CD14-positive monocyte (primary cell): ENCODE measurements at regions not wholly inside any gene's neighbourhood (a gene's known extent, or its start where the extent isn't known, plus 50 kb on each side); places are given as distances from the start of the nearest gene placed in this dataset.

Source experiments
- DNase-seq, 3 donors: peaks; one replicate each; pipeline ENCODE4 v3.0.0-alpha.2; 2011 to 2022
- H2AFZ ChIP-seq: 2 replicates; pipeline ENCODE4 v1.6.0; 2012; ENCODE audit warnings: mild to moderate bottlenecking, low read depth, low read length, inconsistent platforms; ENCODE audit not compliant: insufficient read depth, poor library complexity, severe bottlenecking
- H3K27ac ChIP-seq, 2 donors: 1 replicate in 1 of 2; 2 replicates in 1 of 2; pipeline ENCODE4 v1.5.1; 2012 to 2013; ENCODE audit warnings: low read length in 2 of 2, control low read depth in 1 of 2, inconsistent platforms in 1 of 2, low read depth in 1 of 2, mild to moderate bottlenecking in 1 of 2
- H3K27me3 ChIP-seq, 2 donors: one replicate each; pipeline versions ENCODE4 v1.6.0 to v1.6.1; 2011 to 2013; ENCODE audit warnings: low read length in 2 of 2; ENCODE audit not compliant: control insufficient read depth in 2 of 2, insufficient read depth in 2 of 2
- H3K36me3 ChIP-seq, 2 donors: replicated peaks in 1 of 2; 1 replicate in 1 of 2; 2 replicates in 1 of 2; pipeline versions ENCODE4 v1.5.1 to v1.6.1; 2012 to 2013; ENCODE audit warnings: low read length in 2 of 2, control low read depth in 1 of 2, inconsistent platforms in 1 of 2, mild to moderate bottlenecking in 1 of 2; ENCODE audit not compliant: insufficient read depth in 2 of 2, control insufficient read depth in 1 of 2
- H3K4me1 ChIP-seq, 2 donors: 1 replicate in 1 of 2; 2 replicates in 1 of 2; pipeline versions ENCODE4 v1.5.1 to v1.6.1; 2012 to 2013; ENCODE audit warnings: low read length in 2 of 2, control low read depth in 1 of 2, inconsistent platforms in 1 of 2, mild to moderate bottlenecking in 1 of 2, moderate library complexity in 1 of 2; ENCODE audit not compliant: insufficient read depth in 2 of 2, control insufficient read depth in 1 of 2
- H3K4me2 ChIP-seq: replicated peaks from 2 replicates; pipeline ENCODE3; 2012; ENCODE audit warnings: low read length, moderate library complexity, mild to moderate bottlenecking; ENCODE audit not compliant: poor library complexity, severe bottlenecking; ENCODE audit errors: extremely low read depth
- H3K4me3 ChIP-seq, 3 experiments: fragments of 200-600 bp in 1 of 3; sonication (generic) in 1 of 3; replicated peaks in 1 of 3; 1 replicate in 2 of 3; 2 replicates in 1 of 3; pipeline ENCODE4 v1.5.1; 2011 to 2013; ENCODE audit warnings: low read length in 3 of 3, mild to moderate bottlenecking in 3 of 3, control low read depth in 2 of 3, low read depth in 2 of 3, inconsistent platforms in 1 of 3, moderate library complexity in 1 of 3
- H3K79me2 ChIP-seq: 2 replicates; pipeline ENCODE4 v1.6.0; 2012; ENCODE audit warnings: mild to moderate bottlenecking, control low read depth, inconsistent platforms, low read length, moderate library complexity; ENCODE audit not compliant: insufficient read depth
- H3K9ac ChIP-seq: 2 replicates; pipeline ENCODE4 v1.6.0; 2017; ENCODE audit warnings: low read length, mild to moderate bottlenecking; ENCODE audit not compliant: insufficient read depth, poor library complexity, severe bottlenecking
- H3K9me3 ChIP-seq, 2 donors: replicated peaks in 1 of 2; 1 replicate in 1 of 2; 2 replicates in 1 of 2; pipeline versions ENCODE4 v1.5.1 to v1.6.1; 2012 to 2013; ENCODE audit warnings: low read length in 2 of 2, control low read depth in 1 of 2; ENCODE audit not compliant: control insufficient read depth in 1 of 2, insufficient read depth in 1 of 2
- H4K20me1 ChIP-seq: 2 replicates; pipeline ENCODE4 v1.6.0; 2012; ENCODE audit warnings: mild to moderate bottlenecking, low read length, control low read depth, moderate library complexity; ENCODE audit not compliant: insufficient read depth
- H3K27ac Mint-ChIP-seq, 7 donors: one replicate each; pipeline ENCODE4 v1.8.0; 2020; ENCODE audit warnings: mild to moderate bottlenecking in 7 of 7, mixed read lengths in 7 of 7, moderate library complexity in 6 of 7, inconsistent platforms in 2 of 7
- H3K27me3 Mint-ChIP-seq, 3 donors: one replicate each; pipeline ENCODE4 v1.8.0; 2021 to 2022; ENCODE audit warnings: low read depth in 3 of 3, mild to moderate bottlenecking in 3 of 3, mixed read lengths in 3 of 3, moderate library complexity in 3 of 3, inconsistent platforms in 1 of 3
- H3K36me3 Mint-ChIP-seq, 2 donors: one replicate each; pipeline ENCODE4 v1.8.0; 2020; ENCODE audit warnings: mixed read lengths in 2 of 2, inconsistent platforms in 1 of 2, mild to moderate bottlenecking in 1 of 2
- H3K4me1 Mint-ChIP-seq: one replicate; pipeline ENCODE4 v1.8.0; 2020; ENCODE audit warnings: mild to moderate bottlenecking, mixed read lengths
- H3K4me3 Mint-ChIP-seq, 2 donors: one replicate each; pipeline ENCODE4 v1.8.0; 2020; ENCODE audit warnings: mild to moderate bottlenecking in 2 of 2, mixed read lengths in 2 of 2, moderate library complexity in 1 of 2
- H3K9me3 Mint-ChIP-seq, 7 donors: one replicate each; pipeline ENCODE4 v1.8.0; 2020 to 2022; ENCODE audit warnings: mixed read lengths in 7 of 7, mild to moderate bottlenecking in 6 of 7, moderate library complexity in 6 of 7, inconsistent platforms in 2 of 7
- WGBS: methylation state at CpG from one replicate; pipeline ENCODE4 v1.1.5; 2013; ENCODE audit warnings: missing lambda C conversion rate; ENCODE audit not compliant: insufficient coverage; 5-methylcytosine and 5-hydroxymethylcytosine counted together
- intact Hi-C, 2 donors: fragments of 100-400 bp; cut with micrococcal nuclease; formaldehyde crosslinking; loops; one replicate each; pipeline versions ENCODE4 v1.15.0 to v1.15.1; 2023
- TF ChIP-seq, protein P1 (sequence below): fragments of 200-600 bp; IDR thresholded peaks from one replicate; pipeline ENCODE4 v1.8.0; 2022; ENCODE audit warnings: antibody characterized with exemption, mild to moderate bottlenecking

DNA sequence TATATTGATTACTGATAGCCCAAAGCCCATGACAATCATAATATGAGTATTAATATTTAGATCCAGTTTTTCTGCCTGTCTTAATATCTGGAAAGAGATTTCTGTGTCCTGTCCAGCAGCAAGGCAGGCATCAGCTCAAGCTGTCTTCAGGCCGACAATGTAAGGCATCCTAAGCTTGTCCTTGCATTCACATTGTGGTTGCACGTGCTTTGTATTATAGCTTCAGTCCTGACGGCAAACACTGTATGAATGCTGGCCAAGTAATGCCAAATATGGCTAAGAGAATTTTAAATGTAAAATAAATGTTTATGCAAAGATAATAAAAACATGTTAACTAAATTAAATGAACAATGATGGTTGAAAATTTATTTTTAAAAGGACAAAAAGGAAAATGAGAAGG is 255.7 kb upstream of the RPS6KA3 start:
- H3K9me3 Mint-ChIP-seq, result no peaks in the 10 kb centered on the region

DNA sequence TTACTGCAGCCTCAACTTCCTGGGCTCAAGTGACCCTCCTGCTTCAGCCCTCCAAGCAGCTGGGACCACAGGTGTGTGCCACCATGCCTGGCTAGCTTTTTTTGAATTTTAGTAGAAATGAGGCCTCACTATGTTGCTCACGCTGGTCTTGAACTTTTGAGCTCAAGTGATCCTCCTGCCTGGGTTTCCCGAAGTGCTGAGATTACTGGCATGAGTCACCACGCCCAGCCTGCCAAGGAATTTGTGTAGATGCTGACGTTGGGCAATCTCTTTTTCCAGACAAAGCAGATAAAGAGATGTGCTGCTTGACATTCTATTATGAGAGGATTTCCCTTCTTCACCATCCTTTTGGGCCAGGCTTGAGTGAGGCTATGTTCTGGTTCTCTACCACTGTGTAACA is 254.5 kb upstream of the RPS6KA3 start:
- Histone ChIP-seq H3K27me3 (peaks cover 0 to 3% of the 10 kb centered on the region in 2 donors), H3K9me3 (no peaks in the 10 kb centered on the region), H3K4me1 (peaks cover 9 to 11% of the 10 kb centered on the region in 2 donors), H2AFZ (no peak overlapping the region), H3K9ac (no peak overlapping the region), H3K4me3 (no peak overlapping the region), H3K36me3 (no peaks in the 10 kb centered on the region), H3K79me2 (no peaks in the 10 kb centered on the region), H3K4me2 (no peak overlapping the region), H4K20me1 (no peaks in the 10 kb centered on the region), H3K27ac (no peak overlapping the region)
- WGBS, result 83% methylated on average over 2 of the region's 4 CpGs
- intact Hi-C loops, result loop anchor here in 1 of 2 donors (10.0 kb wide), 1 partner anchor 1224 kb away; no protein-coding TSS in a partner anchor
- Mint-ChIP-seq H3K4me3 (no peak overlapping the region), H3K4me1 (peaks cover 16% of the 10 kb centered on the region), H3K27ac (peak overlapping the region in 1 of 7 donors; percentile 75), H3K27me3 (peaks cover 0 to 18% (median 2%) of the 10 kb centered on the region in 3 donors), H3K36me3 (no peaks in the 10 kb centered on the region), H3K9me3 (no peaks in the 10 kb centered on the region)
- TF ChIP-seq, protein P1, sequence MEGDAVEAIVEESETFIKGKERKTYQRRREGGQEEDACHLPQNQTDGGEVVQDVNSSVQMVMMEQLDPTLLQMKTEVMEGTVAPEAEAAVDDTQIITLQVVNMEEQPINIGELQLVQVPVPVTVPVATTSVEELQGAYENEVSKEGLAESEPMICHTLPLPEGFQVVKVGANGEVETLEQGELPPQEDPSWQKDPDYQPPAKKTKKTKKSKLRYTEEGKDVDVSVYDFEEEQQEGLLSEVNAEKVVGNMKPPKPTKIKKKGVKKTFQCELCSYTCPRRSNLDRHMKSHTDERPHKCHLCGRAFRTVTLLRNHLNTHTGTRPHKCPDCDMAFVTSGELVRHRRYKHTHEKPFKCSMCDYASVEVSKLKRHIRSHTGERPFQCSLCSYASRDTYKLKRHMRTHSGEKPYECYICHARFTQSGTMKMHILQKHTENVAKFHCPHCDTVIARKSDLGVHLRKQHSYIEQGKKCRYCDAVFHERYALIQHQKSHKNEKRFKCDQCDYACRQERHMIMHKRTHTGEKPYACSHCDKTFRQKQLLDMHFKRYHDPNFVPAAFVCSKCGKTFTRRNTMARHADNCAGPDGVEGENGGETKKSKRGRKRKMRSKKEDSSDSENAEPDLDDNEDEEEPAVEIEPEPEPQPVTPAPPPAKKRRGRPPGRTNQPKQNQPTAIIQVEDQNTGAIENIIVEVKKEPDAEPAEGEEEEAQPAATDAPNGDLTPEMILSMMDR, result no peak
- peak in 1 of 3 donors; percentile 39 for DNase-seq

More for the DNA sequence above, 255.7 kb upstream of the RPS6KA3 start:
- no peaks in the 10 kb centered on the region for H3K36me3 ChIP-seq
- H3K36me3 Mint-ChIP-seq, result no peaks in the 10 kb centered on the region
- no peak for DNase-seq
- TF ChIP-seq, protein P1, result no peak
- H3K4me1 ChIP-seq, result peaks cover 0 to under 1% of the 10 kb centered on the region in 2 donors
- peaks cover 0 to 3% of the 10 kb centered on the region in 2 donors for H3K27me3 ChIP-seq
- peaks cover 0 to 18% (median 2%) of the 10 kb centered on the region in 3 donors for H3K27me3 Mint-ChIP-seq
- no peak overlapping the region for H3K4me3 ChIP-seq
- H3K4me1 Mint-ChIP-seq, result peaks cover 7% of the 10 kb centered on the region
- H3K79me2 ChIP-seq, result no peaks in the 10 kb centered on the region
- H4K20me1 ChIP-seq, result no peaks in the 10 kb centered on the region
- no peaks in the 10 kb centered on the region for H3K9me3 ChIP-seq
- no peak overlapping the region for H2AFZ ChIP-seq
- no peak overlapping the region for H3K4me2 ChIP-seq
- intact Hi-C loops, result loop anchor here in 1 of 2 donors (10.0 kb wide), 1 partner anchor 1222 kb away; no protein-coding TSS in a partner anchor
- no peak overlapping the region for H3K9ac ChIP-seq
- H3K27ac ChIP-seq, result no peak overlapping the region
- 83% methylated on average over 1 of the region's 3 CpGs for WGBS
- H3K4me3 Mint-ChIP-seq, result no peak overlapping the region
- no peak overlapping the region for H3K27ac Mint-ChIP-seq
